Activated CD4-positive, CD25-positive, alpha-beta regulatory T cell treated with anti-CD3 and anti-CD28 coated beads, Interleukin-2, amount 50 U/mL, for 72 hours (primary cell): ENCODE measurements at regions not wholly inside any gene's neighbourhood (a gene's known extent, or its start where the extent isn't known, plus 50 kb on each side); places are given as distances from the start of the nearest gene placed in this dataset.

Experiments
- DNase-seq: peaks from one replicate; pipeline ENCODE4 v3.0.0; 2021

DNA sequence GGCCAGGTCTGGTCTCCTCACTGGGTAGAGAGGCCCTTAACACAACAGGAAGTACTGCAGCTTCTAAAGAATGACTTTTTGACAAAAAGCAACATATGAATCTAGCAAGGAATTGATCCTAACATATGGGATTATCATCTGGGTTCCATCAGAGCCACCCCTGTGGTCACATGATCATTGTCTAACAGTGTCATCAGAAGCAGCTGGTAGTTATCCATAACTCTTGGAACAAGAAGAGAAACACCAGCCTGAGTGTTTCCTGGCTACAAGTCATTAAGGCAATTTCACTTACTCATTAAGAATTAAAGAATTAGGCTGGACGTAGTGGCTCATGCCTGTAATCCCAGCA lies 219.3 kb upstream of the ARID1B start:
- DNase-seq = no peak

DNA sequence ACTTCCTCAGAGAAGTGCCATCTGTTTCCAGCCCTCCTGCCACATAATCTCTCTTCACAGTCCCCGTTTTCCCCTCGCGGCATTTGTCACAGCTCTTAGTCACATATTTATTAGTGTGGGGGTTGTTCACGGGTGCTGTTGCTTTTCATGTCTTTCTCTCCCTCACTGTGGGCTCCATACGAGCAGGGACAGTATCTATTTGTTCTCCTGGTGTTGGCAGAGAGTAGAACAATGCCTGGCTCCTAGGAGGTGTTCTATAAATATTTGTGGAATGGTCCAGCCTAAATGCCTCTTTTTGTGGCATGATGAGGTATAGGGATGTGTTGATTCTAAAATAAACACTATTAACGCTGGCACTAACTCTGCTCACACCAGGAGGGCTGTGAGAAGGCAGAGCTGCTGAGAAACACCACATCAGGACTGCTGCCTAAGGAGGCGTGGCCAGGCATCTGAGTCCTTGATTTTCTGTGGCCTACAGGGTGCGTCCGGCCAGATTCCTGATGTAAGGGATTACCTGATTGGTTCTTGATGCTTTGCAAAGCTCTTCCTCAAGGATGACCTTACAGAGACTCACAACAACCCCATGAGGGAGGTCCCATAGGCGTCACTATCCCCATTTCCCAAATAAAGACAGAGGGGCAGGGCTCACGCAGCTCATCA lies 219.8 kb upstream of the ARID1B start:
- DNase-seq = no peak

DNA sequence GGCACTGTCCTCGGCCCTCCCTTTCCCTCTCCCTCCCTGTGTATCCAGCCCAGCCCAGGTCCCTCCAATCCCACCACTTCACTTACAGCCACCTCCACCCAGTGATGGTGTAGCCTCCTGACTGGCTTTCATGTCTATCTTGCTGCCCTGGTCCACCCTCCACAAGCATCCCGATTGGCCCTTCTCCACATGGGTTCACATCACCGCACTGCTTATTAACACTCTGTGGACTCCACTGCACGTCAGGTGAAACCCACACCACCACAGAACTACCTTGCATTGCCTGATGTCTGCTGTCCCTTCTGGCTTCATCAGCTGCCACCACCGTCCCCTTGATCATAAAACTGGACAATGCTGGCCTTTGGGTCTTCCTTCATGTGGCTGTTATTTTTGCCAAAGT lies 220.4 kb upstream of the ARID1B start:
- DNase-seq = no peak

DNA sequence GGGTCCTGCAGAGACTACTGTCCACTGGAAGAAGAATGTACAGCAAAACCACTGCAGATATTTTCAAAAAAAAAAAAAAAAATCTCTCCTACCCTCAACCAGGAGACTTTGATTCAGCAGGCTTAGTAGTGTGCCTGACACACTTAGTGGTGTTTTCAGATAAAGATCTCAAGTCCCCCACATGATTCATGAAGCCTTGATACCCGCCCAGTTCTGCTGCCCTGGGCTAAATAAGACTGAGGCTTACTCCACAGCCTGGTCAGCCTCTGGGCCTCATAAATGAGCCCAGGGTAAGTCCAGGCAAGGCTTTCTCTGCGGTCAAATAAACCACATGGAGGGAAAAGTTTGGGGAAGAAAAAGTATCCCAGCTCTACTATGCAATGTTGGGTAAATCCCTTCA lies 222.1 kb upstream of the ARID1B start:
- DNase-seq = no peak

DNA sequence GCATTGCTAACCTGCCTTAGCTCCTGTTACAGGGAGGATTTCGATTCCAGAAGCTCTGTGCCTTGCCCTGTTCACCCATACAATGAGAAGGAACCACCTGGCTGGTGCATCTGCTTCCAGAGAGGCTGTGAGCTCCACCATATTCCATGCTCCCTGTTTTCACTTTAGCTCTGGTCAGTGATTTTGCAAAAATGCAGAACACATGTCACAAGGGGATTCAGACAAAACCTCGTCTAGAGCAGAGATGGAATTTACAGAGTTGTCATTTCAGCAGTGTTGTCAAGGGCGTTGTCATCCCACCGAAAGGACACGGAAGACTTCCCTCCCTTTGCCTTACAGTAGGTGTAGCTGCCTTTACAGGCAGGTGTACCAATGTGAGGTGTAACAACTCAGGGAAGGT lies 223.0 kb upstream of the ARID1B start:
- no peak for DNase-seq

DNA sequence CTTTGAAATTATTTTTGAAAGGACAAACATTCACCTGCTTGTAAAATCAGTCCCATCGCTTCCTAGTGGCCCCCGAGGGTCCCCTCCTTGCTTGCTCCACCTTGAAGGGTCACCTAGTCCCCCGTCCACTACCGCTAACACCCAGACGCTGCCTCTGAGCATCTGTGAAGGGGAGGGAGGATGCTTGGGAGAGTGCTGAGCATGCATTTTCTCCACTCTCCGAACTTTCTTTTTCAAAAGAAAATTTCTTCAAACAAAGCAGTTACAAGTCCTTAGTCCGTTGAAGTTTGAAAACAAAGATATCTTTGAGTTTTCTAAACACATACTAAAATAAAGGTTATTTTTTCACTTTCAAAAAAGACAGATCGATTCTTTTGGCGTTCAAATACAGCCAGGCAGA lies 224.3 kb upstream of the ARID1B start:
- no peak for DNase-seq

DNA sequence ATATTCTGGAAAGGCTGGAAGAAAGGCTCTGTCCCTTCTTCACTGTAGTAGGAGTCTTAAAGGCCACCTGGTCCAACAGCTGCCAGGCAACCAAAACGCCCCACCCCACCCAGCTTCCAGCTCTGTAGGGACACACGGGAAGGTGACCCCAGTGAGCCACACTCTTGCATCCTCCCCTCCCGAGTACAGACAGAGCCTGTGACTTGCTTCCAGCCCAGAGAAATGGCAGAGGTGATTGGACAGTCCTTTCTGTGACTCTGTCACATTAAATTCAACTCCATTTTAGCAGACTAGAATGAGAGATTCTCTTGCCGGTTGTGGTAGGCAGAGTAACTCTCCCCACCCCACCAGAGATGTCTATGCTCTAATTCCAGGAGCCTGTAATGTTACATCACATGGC lies 226.2 kb upstream of the ARID1B start:
- no peak for DNase-seq

DNA sequence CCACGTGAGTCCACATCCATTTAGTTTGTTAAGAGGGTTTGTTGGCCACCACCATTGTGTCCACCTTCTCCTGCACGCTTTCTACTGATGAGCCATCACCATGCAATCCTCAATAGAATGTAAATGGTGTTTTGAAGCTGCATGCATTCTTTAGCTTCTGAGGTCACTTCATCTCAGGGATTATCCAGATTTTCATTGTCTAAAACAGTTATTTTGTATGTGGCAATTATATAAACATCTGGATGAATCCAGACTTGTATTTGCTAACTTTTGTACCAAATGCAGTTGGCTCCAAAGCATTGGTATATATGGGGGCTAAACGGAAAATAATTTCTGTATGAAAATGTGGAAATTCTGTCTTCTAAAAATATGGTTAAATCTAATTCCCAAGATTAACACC lies 231.2 kb upstream of the ARID1B start:
- DNase-seq = no peak

DNA sequence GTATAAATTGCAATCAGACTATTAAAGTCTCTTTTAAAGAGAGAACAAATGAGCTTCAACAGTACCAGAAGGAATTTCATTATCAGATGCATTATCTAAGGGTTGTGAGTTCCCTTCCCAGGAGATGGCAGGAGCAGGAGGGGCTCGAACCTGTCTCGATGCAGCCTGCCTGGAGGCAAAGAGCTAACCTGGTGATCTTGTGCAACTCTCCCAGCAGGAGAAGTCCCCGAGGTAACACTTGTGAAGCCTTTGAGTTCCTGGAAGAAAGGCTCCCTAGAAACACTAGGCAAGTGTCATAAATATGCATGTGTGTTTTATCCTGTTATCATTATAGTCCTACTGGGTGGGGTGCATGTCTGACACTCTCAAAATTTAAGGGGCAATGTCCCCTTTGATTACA lies 232.2 kb upstream of the ARID1B start:
- DNase-seq = no peak

DNA sequence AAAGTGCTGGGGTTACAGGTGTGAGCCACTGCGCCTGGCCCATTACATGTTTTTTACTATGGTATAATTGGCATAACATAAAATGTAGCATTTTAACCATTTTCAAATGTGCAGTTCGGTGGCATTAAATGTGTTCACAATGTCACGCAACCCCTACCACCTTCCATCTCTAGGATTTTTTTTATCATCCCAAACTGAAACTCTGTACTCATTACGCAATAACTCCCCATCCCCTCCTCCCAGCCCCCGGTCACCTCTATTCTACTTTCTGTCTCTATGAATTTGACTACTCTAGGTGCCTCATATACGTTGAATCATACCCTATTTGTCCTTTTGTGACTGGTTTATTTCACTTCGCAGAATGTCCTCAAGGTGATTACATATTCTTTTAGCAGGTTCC lies 233.1 kb upstream of the ARID1B start:
- no peak for DNase-seq

DNA sequence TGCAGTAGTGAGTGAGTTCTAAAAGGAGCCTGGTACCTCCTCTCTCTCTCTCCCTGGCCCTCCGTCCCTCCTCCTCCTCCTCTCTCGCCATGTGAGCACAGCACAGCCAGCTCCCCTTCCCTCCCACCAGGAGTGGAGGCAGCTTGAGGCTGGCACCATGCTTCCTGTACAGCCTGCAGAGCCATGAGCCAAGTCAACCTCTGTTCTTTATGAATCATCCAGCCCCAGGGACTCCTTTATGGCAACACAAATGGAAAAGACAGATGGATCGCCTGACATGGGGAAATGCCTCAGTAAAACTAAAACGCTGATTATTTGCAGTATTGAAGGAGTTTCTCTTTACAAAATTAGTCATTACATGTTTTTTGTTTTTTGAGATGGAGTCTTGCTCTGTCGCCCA lies 233.7 kb upstream of the ARID1B start:
- DNase-seq = no peak

DNA sequence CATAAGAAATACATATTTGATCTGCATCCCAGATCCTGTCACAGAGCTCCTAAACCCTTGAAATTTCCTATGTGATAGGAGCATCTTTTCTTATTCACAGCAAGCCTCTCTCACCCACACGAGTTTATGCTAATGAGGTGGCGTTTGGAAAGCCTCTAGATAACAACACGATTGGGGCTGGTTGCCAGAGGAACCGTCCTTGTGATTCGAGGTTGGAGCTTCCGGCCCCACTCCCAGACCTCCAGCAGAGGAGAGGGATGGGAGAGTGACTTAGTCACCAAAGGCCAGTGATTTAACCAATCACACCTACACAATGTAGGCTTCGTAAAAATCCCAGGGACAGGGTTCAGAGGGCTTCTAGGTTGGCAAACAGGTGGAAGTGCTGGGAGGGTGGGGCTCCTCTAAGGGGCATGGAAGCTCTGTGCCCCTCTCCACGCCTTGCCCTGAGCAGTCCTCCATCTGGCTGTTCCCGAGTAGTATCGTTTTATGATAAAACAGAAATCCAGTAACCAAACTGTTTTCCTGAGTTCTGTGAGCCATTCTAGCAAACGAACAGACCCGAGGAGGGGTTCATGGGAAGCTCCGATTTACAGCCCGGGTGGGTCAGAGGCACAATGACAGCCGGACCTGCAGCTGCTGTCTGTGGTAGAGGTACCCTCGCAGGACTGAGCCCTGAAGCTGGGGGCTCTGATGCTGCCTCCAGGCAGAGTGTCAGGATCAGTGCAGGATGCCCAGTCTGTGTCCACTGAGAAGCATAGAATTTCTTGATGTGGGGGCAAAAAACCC lies 238.1 kb upstream of the ARID1B start:
- DNase-seq = no peak

DNA sequence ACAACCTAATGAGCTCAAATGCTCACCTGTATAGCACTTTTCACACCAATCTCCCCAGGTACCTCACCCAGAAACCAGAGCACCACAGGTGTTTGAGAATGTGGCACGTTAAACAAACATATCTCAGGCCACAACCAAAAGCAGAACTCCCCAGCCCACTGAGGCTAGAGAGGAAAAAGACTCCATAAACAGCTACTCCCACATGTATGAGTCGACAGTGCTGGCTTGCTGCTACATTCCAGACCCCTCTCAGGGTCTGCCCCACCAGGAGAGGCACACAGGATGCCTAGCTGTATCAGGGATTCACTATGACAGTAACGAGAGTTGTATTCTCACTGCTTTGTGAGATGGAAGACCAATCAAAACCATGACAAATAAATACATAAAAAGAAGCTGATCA lies 242.6 kb upstream of the ARID1B start:
- no peak for DNase-seq

DNA sequence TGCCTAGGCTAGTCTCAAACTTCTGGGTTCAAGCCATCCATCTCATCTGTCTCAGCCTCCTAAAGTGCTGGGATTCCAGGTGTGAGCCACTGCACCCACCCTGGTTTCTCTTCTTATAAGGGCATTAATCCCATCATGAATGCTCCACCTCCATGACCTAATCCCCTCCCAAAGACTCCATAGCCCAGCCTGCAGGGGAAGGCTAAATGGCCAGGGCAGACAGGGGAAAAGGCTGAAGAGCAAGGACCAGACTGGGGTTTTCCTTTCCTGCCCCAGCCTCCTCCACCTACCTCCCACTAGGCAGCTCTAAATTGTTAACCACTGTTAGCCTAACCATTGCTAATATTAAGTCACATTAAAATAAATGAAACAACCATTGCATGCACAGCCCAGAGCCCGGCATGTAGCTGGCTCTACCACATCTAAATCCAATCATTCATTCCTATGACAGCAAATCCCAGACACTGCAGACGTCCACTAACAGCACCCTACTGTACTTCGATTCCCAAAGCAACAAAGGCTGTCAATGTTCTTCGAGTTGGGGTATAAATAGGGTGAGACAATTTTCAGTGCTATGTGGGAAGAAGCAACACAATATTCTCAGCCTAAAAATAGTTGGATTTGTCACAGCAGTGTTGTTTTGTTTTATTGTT lies 243.2 kb upstream of the ARID1B start:
- no peak for DNase-seq

DNA sequence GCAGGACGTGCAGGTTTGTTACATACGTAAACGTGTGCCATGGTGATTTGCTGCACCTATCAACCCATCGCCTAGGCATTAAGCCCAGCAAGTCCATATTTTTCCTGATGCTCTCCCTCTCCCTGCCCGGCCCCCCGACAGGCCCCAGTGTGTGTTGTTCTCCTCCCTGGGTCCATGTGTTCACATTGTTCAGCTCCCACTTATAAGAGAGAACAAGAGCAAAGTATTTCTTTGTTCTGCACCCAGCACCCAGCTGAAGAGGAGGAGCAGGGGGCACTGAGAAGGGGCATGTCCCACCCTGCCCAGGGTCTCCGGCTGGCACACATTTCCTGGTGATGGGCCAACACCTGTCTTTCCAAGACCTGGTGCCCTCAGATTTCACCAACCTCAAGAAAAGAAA lies 251.1 kb upstream of the ARID1B start:
- no peak for DNase-seq

DNA sequence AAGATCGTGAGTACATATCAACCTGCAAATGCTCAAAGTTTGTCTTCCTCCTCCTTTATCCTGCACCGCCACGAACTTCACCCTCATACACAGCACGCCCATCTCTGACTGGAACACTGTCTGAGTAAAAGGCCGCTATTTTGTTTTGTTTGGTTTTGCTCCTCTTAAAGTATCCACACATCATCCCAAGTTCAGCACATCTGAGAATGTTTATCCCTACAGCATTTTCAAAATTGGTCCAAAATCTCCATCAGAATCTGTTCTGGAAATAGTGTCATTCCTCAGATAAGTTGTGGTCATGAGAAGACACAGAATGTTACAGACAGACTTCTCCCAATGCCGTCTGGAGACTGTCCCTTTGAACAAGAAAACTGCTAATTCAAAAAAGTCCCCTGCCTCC lies 251.6 kb upstream of the ARID1B start:
- DNase-seq = no peak

DNA sequence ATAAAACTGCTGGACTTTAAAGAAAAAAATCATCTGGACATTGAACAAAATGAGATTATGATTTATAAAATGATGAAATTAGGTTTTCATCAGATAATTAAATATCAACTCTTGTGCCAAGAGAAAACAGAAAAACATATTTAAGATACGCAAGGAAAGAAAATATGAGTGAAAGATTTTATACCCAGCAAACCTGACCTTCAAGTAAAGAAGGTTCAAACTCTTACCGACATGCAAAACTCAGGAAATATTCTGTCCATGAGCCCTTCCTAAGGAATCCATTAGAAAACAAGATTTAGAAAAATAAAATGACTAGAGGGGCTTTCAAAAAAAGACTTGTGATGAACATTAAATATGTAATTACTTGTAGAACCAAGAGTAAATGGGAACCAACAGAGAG lies 257.2 kb upstream of the ARID1B start:
- no peak for DNase-seq

DNA sequence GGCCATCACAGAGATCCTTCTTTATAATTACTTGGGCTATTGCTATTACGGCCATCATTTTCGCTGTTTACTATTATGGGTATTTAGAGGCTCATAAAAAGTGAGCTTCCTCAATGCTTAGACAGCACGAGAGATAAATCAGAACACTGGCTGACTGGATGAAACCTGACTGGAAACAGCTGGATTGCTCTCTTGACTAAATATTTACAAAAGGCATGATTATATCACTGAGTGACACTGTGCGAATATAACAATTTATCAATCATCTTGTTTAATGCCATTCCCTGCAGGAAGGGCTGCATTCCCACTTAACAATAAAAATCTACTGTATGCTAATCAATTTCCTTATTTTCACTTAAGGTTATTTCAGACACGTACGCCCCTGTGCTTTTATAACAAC lies 260.1 kb upstream of the ARID1B start:
- no peak for DNase-seq

DNA sequence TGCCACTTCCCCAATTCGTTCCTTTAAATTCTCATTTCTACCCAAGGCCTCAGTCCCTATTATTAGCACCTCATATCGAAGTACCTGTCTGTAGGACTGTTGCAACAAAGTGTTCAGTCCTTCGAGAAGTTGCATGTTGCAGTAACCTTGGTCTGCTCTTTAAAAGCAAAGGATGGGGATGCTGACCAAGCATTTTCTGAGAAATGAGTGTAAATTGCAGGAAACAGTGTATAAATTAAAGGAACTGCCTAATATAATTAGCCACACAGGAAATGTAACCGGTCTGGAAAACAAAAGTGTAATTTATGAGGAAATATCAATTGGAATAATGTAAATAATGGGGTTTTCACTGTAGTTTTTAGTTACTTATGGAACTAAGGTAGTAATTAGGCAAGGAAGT lies 261.9 kb upstream of the ARID1B start:
- DNase-seq = no peak

DNA sequence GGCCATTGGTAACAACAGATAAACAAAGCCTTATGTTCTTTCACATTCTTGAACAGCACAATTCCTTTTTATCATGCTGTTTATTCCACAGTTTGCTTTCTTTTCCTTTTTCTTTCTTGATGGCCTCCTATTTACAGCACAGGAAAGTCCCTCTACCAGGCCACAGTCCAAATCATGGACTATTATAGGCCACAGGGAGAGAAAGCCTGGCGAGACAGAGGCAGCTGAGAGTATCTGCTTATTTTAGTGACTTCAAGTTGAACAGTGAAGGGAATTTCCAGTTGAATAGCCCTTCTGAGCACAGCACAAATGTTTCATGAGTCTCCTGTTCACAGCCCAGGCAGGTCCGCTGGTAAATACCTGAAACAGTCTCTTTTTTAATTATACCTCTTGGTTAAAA lies 263.7 kb upstream of the ARID1B start:
- no peak for DNase-seq

DNA sequence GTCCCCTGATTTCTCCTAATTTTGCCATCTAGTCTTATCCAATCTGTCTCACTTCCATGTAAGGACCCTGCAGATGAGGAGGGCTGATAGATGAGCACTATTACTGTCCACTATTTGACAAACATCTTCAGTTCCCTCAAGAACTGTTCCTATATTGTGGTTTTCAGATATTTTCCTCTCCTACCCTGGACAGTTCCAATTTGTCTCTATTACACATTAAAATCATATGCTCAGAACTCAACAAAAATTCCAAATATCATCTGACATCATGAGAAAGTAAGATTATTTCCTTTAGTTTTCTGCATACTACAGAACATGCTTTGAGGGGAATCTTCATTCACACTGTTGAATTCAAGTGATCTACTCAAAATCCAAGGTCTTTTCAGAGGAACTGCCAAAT lies 265.6 kb upstream of the ARID1B start:
- DNase-seq = no peak

DNA sequence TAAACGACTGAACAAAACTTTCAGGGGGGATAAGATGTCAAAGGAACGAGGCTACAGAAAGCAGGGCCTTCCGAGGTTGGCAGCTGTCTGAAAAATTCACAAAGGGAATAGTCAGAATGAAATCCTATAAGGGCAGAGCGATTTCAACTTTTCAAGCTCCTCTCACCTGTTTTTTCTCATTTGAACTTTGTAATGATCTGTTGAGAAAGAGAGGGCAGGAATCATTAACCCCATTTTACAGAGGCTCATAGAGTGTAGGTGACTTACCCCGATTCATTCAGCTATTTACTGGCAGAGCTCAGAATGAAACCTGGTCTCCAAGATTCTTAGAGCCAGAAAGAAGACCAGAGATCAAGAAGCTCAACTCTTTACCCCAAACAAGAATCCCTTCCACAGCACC lies 266.1 kb upstream of the ARID1B start:
- no peak for DNase-seq

DNA sequence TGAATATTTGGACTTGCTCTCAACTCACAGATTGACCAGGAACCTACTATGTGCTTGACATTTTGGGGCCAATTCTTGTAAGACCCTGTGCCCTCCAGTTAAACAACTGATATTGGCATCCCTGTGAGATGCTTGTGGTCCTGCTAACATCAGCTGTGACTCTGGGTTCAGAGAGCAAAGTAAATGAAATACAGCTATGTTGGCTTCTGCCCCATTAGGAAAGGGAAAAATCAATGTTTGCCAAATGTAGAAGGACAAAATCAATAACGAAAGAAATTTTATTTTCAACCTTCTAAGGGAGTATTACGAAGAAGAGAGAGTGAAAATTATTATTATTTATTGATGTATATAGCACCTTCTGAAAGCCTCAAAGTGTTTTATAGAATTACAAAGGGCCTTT lies 266.9 kb upstream of the ARID1B start:
- no peak for DNase-seq

DNA sequence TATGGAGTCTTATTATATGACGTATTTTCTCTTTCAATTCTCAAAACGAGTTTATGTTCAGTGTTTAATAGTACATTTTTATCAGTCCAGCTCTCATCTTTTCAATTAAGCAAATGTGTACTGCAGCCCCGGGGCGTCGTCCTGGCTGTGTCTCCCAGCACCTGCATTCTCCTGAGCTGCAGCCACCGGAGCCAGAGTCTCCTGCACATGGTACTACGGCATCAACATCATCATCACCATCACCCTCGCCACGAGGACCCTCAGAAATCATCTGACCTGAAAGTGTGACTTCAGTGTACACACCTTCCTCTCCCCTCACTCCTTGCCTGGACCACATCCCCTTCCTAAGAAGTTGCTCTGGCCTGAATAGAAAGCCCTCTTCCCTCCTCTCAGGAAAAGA lies 267.7 kb upstream of the ARID1B start:
- DNase-seq = no peak

DNA sequence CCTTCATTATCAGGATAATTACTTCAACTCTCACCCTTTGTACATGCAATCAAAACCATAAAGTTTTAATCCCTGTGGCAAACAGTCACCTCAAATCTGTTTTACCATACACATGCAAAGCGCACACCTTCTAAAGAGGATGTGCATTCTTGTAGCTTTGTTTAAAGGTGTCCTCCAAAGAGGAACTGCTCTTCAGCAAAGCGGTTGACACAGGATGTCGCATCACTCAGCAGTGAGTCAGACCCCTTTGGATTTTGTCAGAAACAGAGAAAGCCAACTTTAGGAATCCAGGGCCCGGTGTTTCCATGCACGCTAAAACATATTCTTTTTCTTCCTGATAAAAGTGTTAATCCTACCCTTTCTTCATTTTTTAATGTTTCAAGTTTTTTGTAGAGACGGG lies 268.3 kb upstream of the ARID1B start:
- no peak for DNase-seq
